A549 (cell line): ENCODE measurements at regions not wholly inside any gene's neighbourhood (a gene's known extent, or its start where the extent isn't known, plus 50 kb on each side); places are given as distances from the start of the nearest gene placed in this dataset.

Experiments used
- ATAC-seq, 2 experiments: fragments of 200-7000 bp in 1 of 2; fragments of >200 bp in 1 of 2; cut with Nextera tagmentation in 1 of 2; cut with Tn5 transposase in 1 of 2; 3 replicates each; pipeline versions ENCODE4 v1.8.0 to v1.9.1; 2018 to 2020; ENCODE audit warnings: mild to moderate bottlenecking in 1 of 2, moderate library complexity in 1 of 2
- CTCF ChIA-PET: fragments of 300-600 bp; sonication (Branson Sonifier 250); formaldehyde crosslinking; extraction: SDS; loops from one replicate; lab custom pipeline; 2021; ENCODE audit warnings: antibody characterized with exemption, inconsistent platforms; lab: Yijun Ruan, JAX
- POLR2A ChIA-PET: fragments of 350-600 bp; formaldehyde crosslinking; extraction: SDS; loops from one replicate; lab custom pipeline; 2021; ENCODE audit warnings: antibody characterized with exemption, inconsistent platforms; lab: Yijun Ruan, JAX
- DNase-seq, 2 experiments: peaks; one replicate each; pipeline versions ENCODE4 v3.0.0 to v3.0.0-alpha.2; 2011 to 2016; ENCODE audit warnings: low read depth in 1 of 2, low spot score in 1 of 2
- FAIRE-seq: peaks from 2 replicates; lab custom pipeline; 2011; peaks lifted over from hg19 to GRCh38; lab: Jason Lieb, UNC
- H3K27ac ChIP-seq, 2 experiments: fragments of >200 bp; sonication (Bioruptor Twin); formaldehyde crosslinking; 3 replicates each; pipeline ENCODE4 v1.5.1; 2016 to 2017
- H3K4me1 ChIP-seq: fragments of >200 bp; sonication (Bioruptor Twin); formaldehyde crosslinking; 3 replicates; pipeline ENCODE4 v1.6.1; 2016
- H3K4me2 ChIP-seq: fragments of >200 bp; sonication (Bioruptor Twin); formaldehyde crosslinking; 3 replicates; pipeline ENCODE4 v1.6.1; 2016
- H3K4me3 ChIP-seq: fragments of >200 bp; sonication (Bioruptor Twin); formaldehyde crosslinking; 3 replicates; pipeline ENCODE4 v1.5.1; 2016
- H3K9me3 ChIP-seq: fragments of >200 bp; sonication (Bioruptor Twin); formaldehyde crosslinking; 3 replicates; pipeline ENCODE4 v1.6.1; 2016
- BCL3 ChIP-seq: fragments of >200 bp; sonication (Bioruptor Twin); formaldehyde crosslinking; IDR thresholded peaks from 3 replicates; pipeline ENCODE4 v1.6.1; 2016
- CBX2 ChIP-seq: fragments of 200-600 bp; sonication (generic); IDR thresholded peaks from 2 replicates; pipeline ENCODE4 v1.6.1; 2016; ENCODE audit warnings: low read depth, mild to moderate bottlenecking, borderline replicate concordance
- CHD2 ChIP-seq: fragments of 150-350 bp; IDR thresholded peaks from 2 replicates; pipeline ENCODE4 v1.6.1; 2014; ENCODE audit warnings: low read length; ENCODE audit not compliant: partially characterized antibody
- CHD4 ChIP-seq: fragments of 200-600 bp; sonication (generic); IDR thresholded peaks from 2 replicates; pipeline ENCODE4 v1.6.1; 2016; ENCODE audit warnings: antibody characterized with exemption, mild to moderate bottlenecking, borderline replicate concordance
- E2F6 ChIP-seq: IDR thresholded peaks from 2 replicates; pipeline ENCODE4 v1.6.1; 2012; ENCODE audit warnings: low read depth, borderline replicate concordance
- EHMT2 ChIP-seq: fragments of 200-600 bp; sonication (generic); IDR thresholded peaks from 2 replicates; pipeline ENCODE4 v1.6.1; 2016; ENCODE audit warnings: antibody characterized with exemption, low read depth, mild to moderate bottlenecking, moderate library complexity
- EP300 ChIP-seq, 2 experiments: fragments of >200 bp; sonication (Bioruptor Twin); formaldehyde crosslinking; IDR thresholded peaks; 2 replicates in 1 of 2; 3 replicates in 1 of 2; pipeline ENCODE4 v1.6.1; 2016 to 2017
- FOSB ChIP-seq: fragments of 250-450 bp; sonication (Bioruptor Pico); IDR thresholded peaks from 2 replicates; pipeline ENCODE4 v1.5.0; 2020; ENCODE audit warnings: mild to moderate bottlenecking, moderate library complexity
- FOSL2 ChIP-seq, 2 experiments: fragments of 450-650 bp in 1 of 2; fragments of >200 bp in 1 of 2; sonication (Bioruptor Twin) in 1 of 2; formaldehyde crosslinking; IDR thresholded peaks; 2 replicates each; pipeline versions ENCODE4 v1.5.0 to v1.6.1; 2016 to 2020; ENCODE audit warnings: mild to moderate bottlenecking in 1 of 2, moderate library complexity in 1 of 2
- GATA3 ChIP-seq: IDR thresholded peaks from 2 replicates; pipeline ENCODE4 v1.6.1; 2012; ENCODE audit warnings: borderline replicate concordance
- HOXB13 ChIP-seq: fragments of 250-450 bp; sonication (Bioruptor Pico); IDR thresholded peaks from 2 replicates; pipeline ENCODE4 v1.5.0; 2020; ENCODE audit warnings: low read depth, mild to moderate bottlenecking, moderate library complexity
- JUN ChIP-seq, 2 experiments: fragments of >200 bp; sonication (Bioruptor Twin); formaldehyde crosslinking; IDR thresholded peaks; 2 replicates in 1 of 2; 3 replicates in 1 of 2; pipeline ENCODE4 v1.6.1; 2016 to 2017
- MAFK ChIP-seq: fragments of 450-650 bp; IDR thresholded peaks from 2 replicates; pipeline ENCODE4 v1.6.1; 2014; ENCODE audit not compliant: partially characterized antibody
- MAZ ChIP-seq: fragments of 150-350 bp; IDR thresholded peaks from 2 replicates; pipeline ENCODE4 v1.6.1; 2014; ENCODE audit warnings: antibody characterized with exemption, low read depth, low read length, borderline replicate concordance
- NPAS2 ChIP-seq: fragments of 250-450 bp; sonication (Bioruptor Pico); IDR thresholded peaks from 2 replicates; pipeline ENCODE4 v1.8.0; 2022; ENCODE audit warnings: mild to moderate bottlenecking, moderate library complexity, borderline replicate concordance
- NR3C1 ChIP-seq: fragments of >200 bp; sonication (Bioruptor Twin); formaldehyde crosslinking; IDR thresholded peaks from 3 replicates; pipeline ENCODE4 v1.6.1; 2017
- POLR2A ChIP-seq: IDR thresholded peaks from 2 replicates; pipeline ENCODE4 v1.6.1; 2012; ENCODE audit warnings: mild to moderate bottlenecking, low read length
- RAD21 ChIP-seq, 2 experiments: fragments of >200 bp in 1 of 2; sonication (Bioruptor Twin) in 1 of 2; formaldehyde crosslinking in 1 of 2; IDR thresholded peaks in 1 of 2; conservative IDR thresholded peaks in 1 of 2; 2 replicates in 1 of 2; 3 replicates in 1 of 2; pipeline ENCODE4 v1.6.1; 2012 to 2018; ENCODE audit warnings: inconsistent platforms in 1 of 2
- RARB ChIP-seq: fragments of 250-450 bp; sonication (Bioruptor Pico); IDR thresholded peaks from 2 replicates; pipeline ENCODE4 v1.8.0; 2021; ENCODE audit warnings: mild to moderate bottlenecking, moderate library complexity
- RCOR1 ChIP-seq: fragments of 150-350 bp; IDR thresholded peaks from 2 replicates; pipeline ENCODE4 v1.6.1; 2014; ENCODE audit warnings: antibody characterized with exemption, low read length, low read depth
- RNF2 ChIP-seq: fragments of 200-600 bp; sonication (generic); IDR thresholded peaks from 2 replicates; pipeline ENCODE4 v1.6.1; 2016; ENCODE audit warnings: low read depth, mild to moderate bottlenecking, antibody characterized with exemption, moderate library complexity, borderline replicate concordance
- SMC3 ChIP-seq: fragments of >200 bp; sonication (Bioruptor Twin); formaldehyde crosslinking; IDR thresholded peaks from 3 replicates; pipeline ENCODE4 v1.6.1; 2018; ENCODE audit warnings: inconsistent platforms
- TFCP2L1 ChIP-seq: fragments of 250-450 bp; sonication (Bioruptor Pico); IDR thresholded peaks from 2 replicates; pipeline ENCODE4 v1.5.0; 2021; ENCODE audit warnings: mild to moderate bottlenecking
- ZC3H11A ChIP-seq: fragments of 450-650 bp; IDR thresholded peaks from 2 replicates; pipeline ENCODE4 v1.6.1; 2014; ENCODE audit warnings: antibody characterized with exemption, mild to moderate bottlenecking
- ZFP36 ChIP-seq: fragments of 450-650 bp; IDR thresholded peaks from 2 replicates; pipeline ENCODE4 v1.6.1; 2014; ENCODE audit warnings: borderline replicate concordance; ENCODE audit not compliant: partially characterized antibody
- ZNF302 ChIP-seq: fragments of 250-450 bp; sonication (Bioruptor Pico); IDR thresholded peaks from 2 replicates; pipeline ENCODE4 v1.9.0; 2021; ENCODE audit warnings: inconsistent platforms, mild to moderate bottlenecking, moderate library complexity
- ZSCAN20 ChIP-seq: fragments of 250-450 bp; sonication (Bioruptor Pico); IDR thresholded peaks from 2 replicates; pipeline ENCODE4 v1.8.0; 2022; ENCODE audit warnings: mild to moderate bottlenecking, moderate library complexity
- WGBS: methylation state at CpG from one replicate; pipeline ENCODE4 v1.1.6; 2017; ENCODE audit errors: missing lambda C conversion rate; 5-methylcytosine and 5-hydroxymethylcytosine counted together
- TF ChIP-seq, protein P1 (sequence below): fragments of 200-600 bp; sonication (generic); IDR thresholded peaks from 2 replicates; pipeline ENCODE4 v1.6.1; 2016; ENCODE audit warnings: antibody characterized with exemption, mild to moderate bottlenecking, moderate library complexity

DNA sequence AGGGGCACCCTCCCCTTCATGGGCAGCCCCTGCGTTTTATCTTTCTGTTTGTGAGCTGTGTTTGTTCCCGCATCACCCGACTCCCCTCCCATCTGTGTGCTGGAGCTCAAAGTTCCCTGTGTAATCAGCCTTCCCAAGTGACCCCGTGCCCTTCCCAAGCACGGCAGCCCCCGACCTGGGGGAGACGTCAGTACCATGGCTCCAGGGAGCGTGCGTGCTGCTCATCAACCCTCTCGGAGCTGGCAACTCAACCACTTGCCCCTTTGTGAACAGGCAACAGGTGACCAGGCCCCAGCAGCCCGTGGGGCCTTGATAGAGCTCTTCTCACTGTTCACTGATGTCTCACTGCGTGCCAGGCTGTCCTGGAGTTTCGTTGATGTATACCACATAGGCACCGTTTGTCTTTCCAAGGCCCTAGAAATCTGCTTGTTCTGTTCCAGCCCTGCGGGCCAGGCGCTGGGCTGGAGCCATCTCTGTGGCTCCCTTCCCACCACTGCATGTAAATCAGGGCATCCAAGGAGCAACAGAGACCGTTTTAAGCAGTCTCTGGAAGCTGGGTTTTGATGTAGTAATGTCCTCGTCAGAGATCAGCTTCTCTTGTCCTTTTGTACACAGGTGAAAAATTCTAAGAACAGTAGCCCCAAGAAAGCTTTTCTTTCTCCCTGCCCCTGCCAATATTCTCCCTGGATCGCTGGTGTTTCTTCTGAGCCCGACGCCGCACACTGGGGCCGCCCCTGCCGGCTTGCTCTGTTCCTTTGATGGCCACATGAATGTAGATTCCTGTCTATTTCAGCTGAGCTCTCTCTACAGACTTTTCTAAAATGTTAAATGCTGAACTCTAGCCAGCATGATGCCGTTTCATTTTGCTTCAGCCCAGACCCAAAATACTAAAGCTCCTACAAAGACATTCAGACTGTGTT is 107.0 kb upstream of the PTPRM start:
- Histone ChIP-seq H3K27ac (no peak overlapping the region), H3K4me2 (no peak overlapping the region), H3K4me1 (no peaks in the 10 kb centered on the region), H3K9me3 (no peaks in the 10 kb centered on the region), H3K4me3 (no peak overlapping the region)
- FAIRE-seq: no peak
- POLR2A ChIA-PET: no interaction called here
- TF ChIP-seq EHMT2 (no peak), GATA3 (no peak), FOSB (CRISPR knock-in tag) (no peak), ZNF302 (no peak), RAD21 (conservative IDR thresholded peaks at IDR 0.05 in 1 of 2, IDR thresholded peaks at IDR 0.05 in 1 of 2) (no peak), CHD4 (no peak), NPAS2 (CRISPR knock-in tag) (no peak), ZSCAN20 (no peak), RCOR1 (no peak), NR3C1 (no peak), POLR2A (no peak)
- TF ChIP-seq, protein P1, sequence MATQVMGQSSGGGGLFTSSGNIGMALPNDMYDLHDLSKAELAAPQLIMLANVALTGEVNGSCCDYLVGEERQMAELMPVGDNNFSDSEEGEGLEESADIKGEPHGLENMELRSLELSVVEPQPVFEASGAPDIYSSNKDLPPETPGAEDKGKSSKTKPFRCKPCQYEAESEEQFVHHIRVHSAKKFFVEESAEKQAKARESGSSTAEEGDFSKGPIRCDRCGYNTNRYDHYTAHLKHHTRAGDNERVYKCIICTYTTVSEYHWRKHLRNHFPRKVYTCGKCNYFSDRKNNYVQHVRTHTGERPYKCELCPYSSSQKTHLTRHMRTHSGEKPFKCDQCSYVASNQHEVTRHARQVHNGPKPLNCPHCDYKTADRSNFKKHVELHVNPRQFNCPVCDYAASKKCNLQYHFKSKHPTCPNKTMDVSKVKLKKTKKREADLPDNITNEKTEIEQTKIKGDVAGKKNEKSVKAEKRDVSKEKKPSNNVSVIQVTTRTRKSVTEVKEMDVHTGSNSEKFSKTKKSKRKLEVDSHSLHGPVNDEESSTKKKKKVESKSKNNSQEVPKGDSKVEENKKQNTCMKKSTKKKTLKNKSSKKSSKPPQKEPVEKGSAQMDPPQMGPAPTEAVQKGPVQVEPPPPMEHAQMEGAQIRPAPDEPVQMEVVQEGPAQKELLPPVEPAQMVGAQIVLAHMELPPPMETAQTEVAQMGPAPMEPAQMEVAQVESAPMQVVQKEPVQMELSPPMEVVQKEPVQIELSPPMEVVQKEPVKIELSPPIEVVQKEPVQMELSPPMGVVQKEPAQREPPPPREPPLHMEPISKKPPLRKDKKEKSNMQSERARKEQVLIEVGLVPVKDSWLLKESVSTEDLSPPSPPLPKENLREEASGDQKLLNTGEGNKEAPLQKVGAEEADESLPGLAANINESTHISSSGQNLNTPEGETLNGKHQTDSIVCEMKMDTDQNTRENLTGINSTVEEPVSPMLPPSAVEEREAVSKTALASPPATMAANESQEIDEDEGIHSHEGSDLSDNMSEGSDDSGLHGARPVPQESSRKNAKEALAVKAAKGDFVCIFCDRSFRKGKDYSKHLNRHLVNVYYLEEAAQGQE: no peak
- no peak for DNase-seq
- CTCF ChIA-PET: no interaction called here
- 74% methylated on average over 20 of the region's 25 CpGs for WGBS
- no peak for ATAC-seq

GRCh38 chr18:7464245-7464966 is 102.7 kb upstream of the PTPRM start:
- Histone ChIP-seq H3K4me1 (no peaks in the 10 kb centered on the region), H3K27ac (no peak overlapping the region), H3K4me2 (no peak overlapping the region), H3K9me3 (no peaks in the 10 kb centered on the region), H3K4me3 (no peak overlapping the region)
- POLR2A ChIA-PET: no interaction called here
- CTCF ChIA-PET: no interaction called here
- ATAC-seq: no peak
- WGBS: 57% methylated on average over 1 of the region's 1 CpG
- no peak for DNase-seq
- no peak for FAIRE-seq
- no peak for TF ChIP-seq BCL3
- TF ChIP-seq FOSL2 (IDR thresholded peaks at IDR 0.05): no peak
- TF ChIP-seq FOSL2 (CRISPR knock-in tag; IDR thresholded peaks at IDR 0.05): no peak
- TF ChIP-seq ZC3H11A: no peak
- no peak for TF ChIP-seq ZFP36
- no peak for TF ChIP-seq FOSB (CRISPR knock-in tag)
- TF ChIP-seq RNF2: no peak
- no peak for TF ChIP-seq NR3C1
- TF ChIP-seq JUN (IDR thresholded peaks at IDR 0.05): no peak
- no peak for TF ChIP-seq TFCP2L1 (CRISPR knock-in tag)
- no peak for TF ChIP-seq E2F6
- TF ChIP-seq EP300 (IDR thresholded peaks at IDR 0.05): no peak
- no peak for TF ChIP-seq CBX2
- TF ChIP-seq CHD2: no peak
- TF ChIP-seq SMC3: no peak
- TF ChIP-seq MAZ: no peak
- no peak for TF ChIP-seq HOXB13 (CRISPR knock-in tag)
- TF ChIP-seq NPAS2 (CRISPR knock-in tag): no peak
- no peak for TF ChIP-seq MAFK
- TF ChIP-seq RARB (CRISPR knock-in tag): no peak
